Choroid plexus epithelial cell (primary cell): ENCODE measurements at regions not wholly inside any gene's neighbourhood (a gene's known extent, or its start where the extent isn't known, plus 50 kb on each side); places are given as distances from the start of the nearest gene placed in this dataset.

Experiments
- DNase-seq: peaks from one replicate; pipeline ENCODE4 v3.0.0-alpha.2; 2010; ENCODE audit warnings: low read depth
- H3K4me3 ChIP-seq: 2 replicates; pipeline ENCODE4 v1.5.1; 2011; ENCODE audit warnings: low read depth, mild to moderate bottlenecking, control low read depth, low read length, moderate library complexity
- TF ChIP-seq, protein P1 (sequence below): conservative IDR thresholded peaks from 2 replicates; pipeline ENCODE4 v1.5.1; 2011; ENCODE audit warnings: low read depth, mild to moderate bottlenecking, control low read depth, inconsistent platforms, low read length, moderate library complexity

DNA sequence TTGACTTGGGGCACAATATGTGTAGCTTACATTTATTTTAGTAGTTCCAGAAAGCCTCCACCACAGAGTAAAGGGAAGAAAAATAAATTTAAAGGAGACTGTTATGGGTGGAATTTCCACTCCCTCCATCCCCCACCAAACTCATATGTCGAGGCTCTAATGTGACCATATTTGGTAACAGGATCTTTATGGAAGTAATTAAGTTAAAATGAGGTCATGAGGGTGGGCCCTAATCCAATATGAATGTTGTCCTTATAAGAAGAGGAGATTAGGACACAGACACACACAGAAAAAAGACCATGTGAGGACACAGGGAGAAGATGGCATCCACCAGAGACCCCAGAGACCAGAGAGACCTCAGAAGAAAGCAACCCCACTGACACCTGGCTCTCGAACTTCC is 189.7 kb downstream of the EDN1 start:
- no peak for DNase-seq
- TF ChIP-seq, protein P1, sequence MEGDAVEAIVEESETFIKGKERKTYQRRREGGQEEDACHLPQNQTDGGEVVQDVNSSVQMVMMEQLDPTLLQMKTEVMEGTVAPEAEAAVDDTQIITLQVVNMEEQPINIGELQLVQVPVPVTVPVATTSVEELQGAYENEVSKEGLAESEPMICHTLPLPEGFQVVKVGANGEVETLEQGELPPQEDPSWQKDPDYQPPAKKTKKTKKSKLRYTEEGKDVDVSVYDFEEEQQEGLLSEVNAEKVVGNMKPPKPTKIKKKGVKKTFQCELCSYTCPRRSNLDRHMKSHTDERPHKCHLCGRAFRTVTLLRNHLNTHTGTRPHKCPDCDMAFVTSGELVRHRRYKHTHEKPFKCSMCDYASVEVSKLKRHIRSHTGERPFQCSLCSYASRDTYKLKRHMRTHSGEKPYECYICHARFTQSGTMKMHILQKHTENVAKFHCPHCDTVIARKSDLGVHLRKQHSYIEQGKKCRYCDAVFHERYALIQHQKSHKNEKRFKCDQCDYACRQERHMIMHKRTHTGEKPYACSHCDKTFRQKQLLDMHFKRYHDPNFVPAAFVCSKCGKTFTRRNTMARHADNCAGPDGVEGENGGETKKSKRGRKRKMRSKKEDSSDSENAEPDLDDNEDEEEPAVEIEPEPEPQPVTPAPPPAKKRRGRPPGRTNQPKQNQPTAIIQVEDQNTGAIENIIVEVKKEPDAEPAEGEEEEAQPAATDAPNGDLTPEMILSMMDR = no peak
- H3K4me3 ChIP-seq = no peak overlapping the region

DNA sequence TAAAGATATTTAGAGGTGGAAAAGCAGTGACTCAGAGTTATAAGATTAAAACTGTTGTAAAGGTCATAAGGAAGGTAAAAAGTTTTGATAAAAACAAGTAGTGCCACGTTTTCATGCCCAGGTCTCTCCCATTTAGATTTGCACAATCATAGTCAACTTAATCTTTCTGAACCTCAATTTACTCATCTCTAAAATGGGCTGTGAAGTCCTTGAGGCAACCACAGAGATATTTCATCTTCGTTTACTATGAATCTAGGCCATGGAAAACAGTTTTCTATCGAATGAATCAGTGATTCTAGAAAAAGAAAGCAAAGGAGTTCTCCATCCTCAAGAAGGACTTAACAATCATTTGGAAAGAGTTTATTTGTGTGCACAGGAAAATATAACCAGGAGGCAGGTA is 190.2 kb downstream of the EDN1 start:
- H3K4me3 ChIP-seq = no peak overlapping the region
- DNase-seq = no peak
- TF ChIP-seq, protein P1 = no peak

DNA sequence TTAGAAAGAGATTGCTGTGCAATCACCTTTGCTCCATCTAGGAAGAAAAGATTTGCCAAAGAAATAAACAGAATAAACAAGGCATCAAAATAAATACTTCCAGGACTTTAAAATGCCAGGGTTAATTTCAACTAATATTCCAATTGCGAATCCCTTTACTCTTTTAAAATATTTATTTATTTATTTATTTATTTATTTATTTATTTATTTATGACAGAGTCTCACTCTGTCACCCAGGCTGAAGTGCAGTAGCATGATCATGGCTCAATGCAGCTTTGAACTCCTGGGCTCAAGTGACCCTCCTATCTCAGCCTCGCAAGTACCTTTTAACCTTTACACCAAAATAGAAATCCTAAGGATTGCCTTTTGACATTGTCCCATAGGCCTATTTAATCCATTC is 191.1 kb downstream of the EDN1 start:
- no peak overlapping the region for H3K4me3 ChIP-seq
- no peak for DNase-seq
- TF ChIP-seq, protein P1 = no peak

DNA sequence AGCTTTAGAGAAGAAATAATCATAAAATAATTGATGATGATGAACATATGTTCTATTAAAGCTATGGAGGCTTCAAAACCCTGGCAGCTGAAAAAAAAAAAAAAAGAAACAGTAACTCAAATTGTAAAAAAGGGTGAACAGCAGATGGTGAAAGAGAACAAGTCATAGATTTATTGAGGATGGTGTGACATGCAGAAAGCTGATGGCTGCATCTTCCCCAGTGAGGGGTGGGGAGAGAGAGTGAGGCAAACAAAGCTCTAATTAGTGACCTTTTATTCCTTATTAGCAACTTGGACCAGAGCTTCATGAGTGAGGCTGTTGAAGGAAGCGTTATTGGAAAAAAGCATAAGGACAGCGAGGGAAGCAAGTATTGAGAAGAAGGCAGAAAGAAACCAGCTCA is 191.7 kb downstream of the EDN1 start:
- no peak overlapping the region for H3K4me3 ChIP-seq
- TF ChIP-seq, protein P1 = no peak
- no peak for DNase-seq

DNA sequence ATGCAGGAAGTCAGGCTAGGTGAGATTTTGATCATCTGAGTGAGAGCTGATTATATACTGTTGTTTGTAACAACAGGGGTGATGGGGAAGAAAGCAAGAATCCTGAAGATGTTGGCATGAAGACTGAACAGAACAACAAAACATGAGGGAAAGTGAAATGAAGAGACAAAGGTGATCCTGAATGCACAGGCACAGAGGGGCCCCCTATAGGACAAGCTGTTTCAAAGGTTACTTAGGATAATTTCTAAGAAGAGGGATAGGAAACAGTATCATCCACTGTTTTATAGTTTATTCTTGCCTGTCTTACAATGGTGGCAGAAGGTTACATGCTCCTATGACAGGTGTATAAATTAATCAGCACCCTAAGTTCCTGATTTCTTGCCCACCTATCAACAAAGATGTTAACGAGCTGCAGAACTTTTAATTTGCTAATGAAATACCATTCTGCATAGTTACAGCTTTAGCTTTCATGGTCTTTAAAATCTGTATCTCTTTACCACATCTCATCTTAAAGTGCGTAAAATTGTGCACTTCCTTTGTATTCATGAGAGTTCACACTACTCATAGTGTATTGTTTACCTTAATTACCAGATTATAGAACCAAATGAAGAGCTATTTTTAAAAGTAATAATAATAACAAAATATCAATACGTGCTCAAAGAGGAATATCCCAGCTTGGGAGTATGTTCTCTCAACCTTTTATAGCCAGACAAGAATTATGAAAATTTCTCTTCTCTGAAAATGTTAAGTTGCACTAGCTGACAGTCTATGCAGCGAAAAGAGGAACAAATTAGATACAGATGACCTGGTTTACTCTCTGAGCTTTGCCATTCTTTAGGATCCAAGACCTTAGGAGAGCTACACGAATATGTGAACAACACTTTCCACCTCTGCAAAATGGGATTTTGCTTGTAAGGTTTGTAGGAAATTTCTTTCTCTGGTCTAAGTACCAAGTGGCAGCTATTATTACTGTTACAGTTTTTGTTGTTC is 192.5 kb downstream of the EDN1 start:
- H3K4me3 ChIP-seq = no peak overlapping the region
- TF ChIP-seq, protein P1 = peak; percentile 32
- DNase-seq = no peak

DNA sequence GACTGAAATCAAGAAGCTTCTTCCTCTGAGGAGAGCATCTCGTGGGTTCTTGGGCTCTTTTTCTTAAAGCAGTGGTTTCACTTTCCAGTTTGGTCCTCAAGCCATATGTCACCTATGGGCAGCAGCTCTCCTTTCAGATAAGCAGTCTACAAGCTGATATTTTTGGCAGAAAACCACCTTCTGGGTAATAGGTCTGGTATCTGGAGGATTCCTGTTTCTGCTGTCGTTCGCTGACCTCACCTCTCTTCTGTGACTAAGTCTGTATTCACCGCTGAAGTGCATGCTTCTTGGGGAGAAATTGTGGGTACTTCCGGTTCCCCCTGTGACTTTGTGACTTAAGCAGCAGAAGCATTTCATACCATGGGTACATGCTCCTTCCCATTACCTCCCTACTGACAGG is 193.6 kb downstream of the EDN1 start:
- TF ChIP-seq, protein P1 = no peak
- peak overlapping the region; percentile 36 for H3K4me3 ChIP-seq
- peak; percentile 72 for DNase-seq

DNA sequence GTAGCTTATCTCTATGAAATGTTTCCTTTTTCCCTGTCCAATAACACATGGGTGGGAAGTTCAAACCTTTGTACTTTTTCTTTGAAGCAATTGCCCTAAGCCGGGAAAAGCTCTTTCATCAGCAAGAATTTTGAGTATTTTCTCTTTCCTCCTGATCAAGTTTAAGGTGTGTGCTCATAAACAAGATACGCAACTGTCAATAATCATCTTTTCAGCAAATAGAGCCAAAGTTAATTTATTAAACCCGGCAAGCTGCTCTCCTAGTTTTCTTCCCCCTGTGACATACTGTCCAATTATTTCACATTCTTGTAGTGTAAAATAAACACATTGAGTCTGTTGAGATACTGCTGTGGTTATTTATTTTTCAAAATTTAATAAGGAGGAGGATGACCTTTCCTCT is 194.4 kb downstream of the EDN1 start:
- no peak for DNase-seq
- TF ChIP-seq, protein P1 = no peak
- H3K4me3 ChIP-seq = no peak overlapping the region
